AG04450 (cell line): ENCODE measurements at regions not wholly inside any gene's neighbourhood (a gene's known extent, or its start where the extent isn't known, plus 50 kb on each side); places are given as distances from the start of the nearest gene placed in this dataset.

Source experiments
- CTCF ChIA-PET: fragments of 300-600, 350-600 bp; formaldehyde crosslinking; extraction: SDS; loops from one replicate; lab custom pipeline; 2022; ENCODE audit warnings: antibody characterized with exemption, inconsistent platforms; lab: Charles Lee
- POLR2A ChIA-PET: fragments of 350-600 bp; formaldehyde crosslinking; extraction: SDS; loops from one replicate; lab custom pipeline; 2021; ENCODE audit warnings: antibody characterized with exemption, inconsistent platforms; lab: Yijun Ruan, JAX
- DNase-seq: peaks from one replicate; pipeline ENCODE4 v3.0.0-alpha.2; 2011; ENCODE audit warnings: low read depth, low spot score
- H3K27ac ChIP-seq: one replicate; pipeline ENCODE4 v1.5.1; 2012; ENCODE audit warnings: low read depth, low read length, control low read depth
- H3K27me3 ChIP-seq: one replicate; pipeline ENCODE4 v1.6.0; 2012; ENCODE audit warnings: low read length; ENCODE audit not compliant: control insufficient read depth, insufficient read depth
- H3K4me3 ChIP-seq: 2 replicates; pipeline ENCODE4 v1.5.1; 2011; ENCODE audit warnings: mild to moderate bottlenecking, low read depth, low read length, control low read depth
- H3K9me3 ChIP-seq: 2 replicates; pipeline ENCODE4 v1.5.1; 2012; ENCODE audit warnings: low read length; ENCODE audit not compliant: control insufficient read depth, insufficient read depth
- CTCF ChIP-seq: IDR thresholded peaks from 2 replicates; pipeline ENCODE4 v1.5.1; 2011; ENCODE audit warnings: low read depth, low read length, control low read depth, inconsistent platforms

GRCh38 chr16:79276501-79276900 is 324.0 kb downstream of the MAF start:
- TF ChIP-seq CTCF: no peak
- H3K27ac ChIP-seq: no peak overlapping the region
- peaks cover 51% of the 10 kb centered on the region for H3K9me3 ChIP-seq
- DNase-seq: no peak
- H3K27me3 ChIP-seq: no peaks in the 10 kb centered on the region
- H3K4me3 ChIP-seq: no peak overlapping the region
- CTCF ChIA-PET: no interaction called here
- POLR2A ChIA-PET: no interaction called here

- ChIA-PET CTCF (no interaction called here), POLR2A (no interaction called here)
- TF ChIP-seq CTCF: no peak
- Histone ChIP-seq H3K4me3 (no peak overlapping the region), H3K27me3 (no peaks in the 10 kb centered on the region), H3K9me3 (peaks cover 54% of the 10 kb centered on the region), H3K27ac (no peak overlapping the region)
- no peak for DNase-seq
Measured at GRCh38 chr16:79274264-79274663, 326.3 kb downstream of the MAF start.

DNA sequence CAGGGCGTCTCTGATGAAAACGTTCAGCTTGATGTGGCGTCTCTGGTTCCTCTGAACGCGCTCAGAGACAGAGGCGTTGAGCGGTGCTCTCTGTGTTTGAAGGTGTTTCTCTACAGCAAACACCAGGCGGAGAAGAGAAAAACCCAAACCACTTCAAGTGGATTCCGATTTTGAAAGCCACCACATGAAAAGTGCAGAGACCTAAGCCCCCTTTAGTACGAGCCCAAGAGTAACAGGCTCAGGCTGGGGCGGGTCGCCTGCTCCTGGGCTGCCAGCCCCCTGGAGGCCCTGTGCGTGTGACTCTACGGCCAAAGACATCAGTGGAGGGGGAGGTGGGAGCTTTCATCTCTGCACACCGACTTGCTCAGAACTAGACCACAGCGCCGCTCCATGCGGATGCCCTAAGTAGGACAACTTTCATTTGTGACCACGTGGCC is 328.4 kb downstream of the MAF start:
- no peak for DNase-seq
- H3K4me3 ChIP-seq: no peak overlapping the region
- no peaks in the 10 kb centered on the region for H3K27me3 ChIP-seq
- peaks cover 61% of the 10 kb centered on the region for H3K9me3 ChIP-seq
- CTCF ChIA-PET: no interaction called here
- POLR2A ChIA-PET: no interaction called here
- no peak overlapping the region for H3K27ac ChIP-seq
- no peak for TF ChIP-seq CTCF

DNA sequence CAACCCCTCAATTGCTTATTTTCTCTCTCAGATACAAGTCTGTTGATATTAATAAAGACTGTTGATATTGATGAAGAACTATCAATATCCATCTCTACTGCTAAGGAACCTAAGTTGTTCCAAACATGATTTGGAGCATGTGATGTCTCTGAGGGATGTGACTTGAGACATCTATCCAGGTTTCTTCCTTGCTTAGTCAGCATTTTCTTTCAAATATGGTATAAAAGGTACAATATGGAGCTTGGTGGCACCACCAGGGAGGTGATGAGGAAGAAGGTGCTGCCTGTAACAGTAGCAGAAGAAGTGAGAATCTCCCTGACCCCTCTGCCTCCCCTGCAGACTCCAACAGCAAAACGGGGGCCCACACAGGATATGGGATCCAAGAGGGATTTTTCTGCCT is 329.0 kb downstream of the MAF start:
- Histone ChIP-seq H3K9me3 (peaks cover 57% of the 10 kb centered on the region), H3K4me3 (no peak overlapping the region), H3K27ac (no peak overlapping the region), H3K27me3 (no peaks in the 10 kb centered on the region)
- POLR2A ChIA-PET: no interaction called here
- CTCF ChIA-PET: no interaction called here
- no peak for TF ChIP-seq CTCF
- no peak for DNase-seq

DNA sequence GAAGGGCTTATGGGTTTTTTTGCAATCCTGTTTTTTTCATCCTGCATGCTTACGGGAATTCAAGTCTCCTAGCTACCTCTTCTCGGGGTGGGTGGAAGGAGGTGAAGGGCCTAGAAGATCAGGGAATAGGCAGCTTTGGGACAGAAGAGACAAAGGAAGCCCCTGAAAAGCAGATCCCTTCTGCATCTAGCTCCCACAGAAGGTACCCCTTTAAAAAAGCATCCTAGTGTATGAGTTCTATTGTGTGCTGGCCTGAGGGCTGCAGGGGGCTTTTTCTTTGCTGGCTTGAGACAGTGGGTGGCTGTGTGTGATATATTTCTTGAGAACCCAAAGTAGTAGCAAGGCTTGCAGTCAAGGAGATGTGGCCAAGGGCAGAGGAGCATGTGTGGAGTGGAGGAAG is 330.5 kb downstream of the MAF start:
- H3K27ac ChIP-seq: no peak overlapping the region
- ChIA-PET POLR2A (no interaction called here), CTCF (no interaction called here)
- H3K4me3 ChIP-seq: no peak overlapping the region
- no peak for DNase-seq
- TF ChIP-seq CTCF: no peak
- no peaks in the 10 kb centered on the region for H3K27me3 ChIP-seq
- peaks cover 56% of the 10 kb centered on the region for H3K9me3 ChIP-seq
